Smooth muscle cell (in vitro differentiated cells): ENCODE measurements at regions not wholly inside any gene's neighbourhood (a gene's known extent, or its start where the extent isn't known, plus 50 kb on each side); places are given as distances from the start of the nearest gene placed in this dataset.

Experiments
- DNase-seq: peaks from one replicate; lab custom pipeline; 2025; ENCODE audit not compliant: unreplicated experiment; lab: John Stamatoyannopoulos, UW
- H2AFZ ChIP-seq: fragments of 200-600 bp; sonication (generic); 2 replicates; pipeline ENCODE4 v1.6.0; 2016; ENCODE audit warnings: antibody characterized with exemption, low read depth, mild to moderate bottlenecking
- H3F3A ChIP-seq: fragments of 200-600 bp; sonication (generic); 2 replicates; pipeline ENCODE4 v1.6.0; 2017; ENCODE audit warnings: antibody characterized with exemption, low read depth
- H3K27ac ChIP-seq: fragments of 200-600 bp; sonication (generic); 2 replicates; pipeline ENCODE4 v1.5.1; 2016; ENCODE audit warnings: low read depth, mild to moderate bottlenecking
- H3K27me3 ChIP-seq: fragments of 200-600 bp; sonication (generic); 2 replicates; pipeline ENCODE4 v1.6.1; 2016; ENCODE audit warnings: low read depth, mild to moderate bottlenecking
- H3K36me3 ChIP-seq: fragments of 200-600 bp; sonication (generic); 2 replicates; pipeline ENCODE4 v1.5.1; 2016; ENCODE audit warnings: low read depth
- H3K4me1 ChIP-seq: fragments of 200-600 bp; sonication (generic); 2 replicates; pipeline ENCODE4 v1.5.1; 2016; ENCODE audit warnings: low read depth
- H3K4me2 ChIP-seq: fragments of 200-600 bp; sonication (generic); 2 replicates; pipeline ENCODE4 v1.6.0; 2016; ENCODE audit warnings: mild to moderate bottlenecking
- H3K4me3 ChIP-seq: fragments of 200-600 bp; sonication (generic); 2 replicates; pipeline ENCODE4 v1.5.1; 2016; ENCODE audit warnings: mild to moderate bottlenecking
- H3K79me2 ChIP-seq: fragments of 200-600 bp; sonication (generic); 2 replicates; pipeline ENCODE4 v1.6.0; 2016; ENCODE audit warnings: low read depth, mild to moderate bottlenecking
- H3K9ac ChIP-seq: fragments of 200-600 bp; sonication (generic); 2 replicates; pipeline ENCODE4 v1.6.0; 2016; ENCODE audit warnings: low read depth
- H3K9me3 ChIP-seq: fragments of 200-600 bp; sonication (generic); replicated peaks from 2 replicates; pipeline ENCODE4 v1.5.1; 2016; ENCODE audit warnings: low read depth
- H4K20me1 ChIP-seq: fragments of 200-600 bp; sonication (generic); 2 replicates; pipeline ENCODE4 v1.6.0; 2016; ENCODE audit warnings: low read depth
- WGBS: methylation state at CpG from one replicate; pipeline ENCODE4 v1.1.7; 2016; ENCODE audit warnings: low lambda C conversion rate; 5-methylcytosine and 5-hydroxymethylcytosine counted together
- TF ChIP-seq, protein P1 (sequence below): fragments of 200-600 bp; sonication (generic); IDR thresholded peaks from 2 replicates; pipeline ENCODE4 v1.5.1; 2017; ENCODE audit warnings: borderline replicate concordance, mild to moderate bottlenecking, antibody characterized with exemption; ENCODE audit not compliant: insufficient read depth, poor library complexity, severe bottlenecking

DNA sequence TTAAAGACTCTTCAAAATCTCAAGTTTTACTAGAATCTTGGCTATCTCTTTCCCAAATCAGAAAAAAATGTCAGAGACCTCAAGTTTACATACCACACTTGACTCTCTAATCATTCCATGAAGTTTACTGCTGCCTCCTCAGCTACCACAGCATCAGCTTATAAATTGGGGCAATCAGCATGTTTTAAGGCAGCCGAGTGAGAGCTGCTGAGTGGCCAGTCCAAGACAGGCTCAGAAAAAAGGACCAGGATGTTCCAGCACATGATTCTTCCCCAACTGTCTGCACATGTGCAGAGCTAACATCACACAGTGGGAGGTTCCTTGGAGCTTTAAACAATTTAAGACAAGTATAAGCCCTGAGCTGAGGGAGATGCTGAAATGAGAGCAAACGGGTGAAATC is 140.6 kb upstream of the NUDT7 start:
- Histone ChIP-seq H3K9me3 (no peaks in the 10 kb centered on the region), H4K20me1 (no peaks in the 10 kb centered on the region), H3K9ac (no peak overlapping the region), H3F3A (no peaks in the 10 kb centered on the region), H3K27ac (no peak overlapping the region), H3K36me3 (no peaks in the 10 kb centered on the region), H3K4me3 (no peak overlapping the region), H3K27me3 (no peaks in the 10 kb centered on the region), H3K4me1 (no peaks in the 10 kb centered on the region), H2AFZ (no peak overlapping the region), H3K79me2 (no peaks in the 10 kb centered on the region), H3K4me2 (no peak overlapping the region)
- 19% methylated on average over 2 of the region's 2 CpGs for WGBS
- no peak for DNase-seq
- TF ChIP-seq, protein P1, sequence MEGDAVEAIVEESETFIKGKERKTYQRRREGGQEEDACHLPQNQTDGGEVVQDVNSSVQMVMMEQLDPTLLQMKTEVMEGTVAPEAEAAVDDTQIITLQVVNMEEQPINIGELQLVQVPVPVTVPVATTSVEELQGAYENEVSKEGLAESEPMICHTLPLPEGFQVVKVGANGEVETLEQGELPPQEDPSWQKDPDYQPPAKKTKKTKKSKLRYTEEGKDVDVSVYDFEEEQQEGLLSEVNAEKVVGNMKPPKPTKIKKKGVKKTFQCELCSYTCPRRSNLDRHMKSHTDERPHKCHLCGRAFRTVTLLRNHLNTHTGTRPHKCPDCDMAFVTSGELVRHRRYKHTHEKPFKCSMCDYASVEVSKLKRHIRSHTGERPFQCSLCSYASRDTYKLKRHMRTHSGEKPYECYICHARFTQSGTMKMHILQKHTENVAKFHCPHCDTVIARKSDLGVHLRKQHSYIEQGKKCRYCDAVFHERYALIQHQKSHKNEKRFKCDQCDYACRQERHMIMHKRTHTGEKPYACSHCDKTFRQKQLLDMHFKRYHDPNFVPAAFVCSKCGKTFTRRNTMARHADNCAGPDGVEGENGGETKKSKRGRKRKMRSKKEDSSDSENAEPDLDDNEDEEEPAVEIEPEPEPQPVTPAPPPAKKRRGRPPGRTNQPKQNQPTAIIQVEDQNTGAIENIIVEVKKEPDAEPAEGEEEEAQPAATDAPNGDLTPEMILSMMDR, result no peak

DNA sequence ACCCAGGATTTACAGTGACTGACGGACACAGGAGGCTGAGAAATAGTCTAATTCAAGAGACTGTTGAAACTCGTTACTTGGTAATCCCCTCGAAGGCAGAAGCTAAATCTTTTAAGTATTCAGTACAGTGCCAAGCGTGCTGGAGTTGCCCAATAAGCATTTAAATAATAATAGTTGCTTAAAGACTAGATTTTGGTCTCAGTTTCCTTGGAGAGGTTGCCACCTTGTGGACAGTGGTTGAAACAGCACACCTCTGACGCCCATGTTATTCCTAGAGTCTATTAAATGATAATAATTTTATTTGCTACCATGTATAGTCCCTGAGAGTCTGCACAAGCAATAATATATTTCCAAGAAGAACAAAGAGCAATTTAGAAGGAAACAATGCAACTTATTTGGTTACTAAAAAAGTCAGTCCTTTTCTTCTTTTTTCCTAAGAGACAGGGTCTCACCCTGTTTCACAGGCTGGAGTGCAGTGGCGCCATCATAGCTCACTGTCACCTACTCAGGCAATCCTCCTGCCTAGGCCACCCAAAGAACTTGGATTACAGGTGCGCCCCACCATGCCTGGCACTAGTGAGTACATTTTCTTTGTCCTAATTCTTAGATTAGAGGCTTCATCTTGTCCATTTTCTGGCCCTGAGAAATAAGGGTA is 138.0 kb upstream of the NUDT7 start:
- 39% methylated on average over 7 of the region's 7 CpGs for WGBS
- Histone ChIP-seq H3K27ac (no peak overlapping the region), H3K4me2 (no peak overlapping the region), H4K20me1 (no peaks in the 10 kb centered on the region), H3K79me2 (no peaks in the 10 kb centered on the region), H3F3A (no peaks in the 10 kb centered on the region), H3K9me3 (no peaks in the 10 kb centered on the region), H3K27me3 (no peaks in the 10 kb centered on the region), H3K36me3 (no peaks in the 10 kb centered on the region), H3K9ac (no peak overlapping the region), H2AFZ (no peak overlapping the region), H3K4me3 (no peak overlapping the region), H3K4me1 (no peaks in the 10 kb centered on the region)
- TF ChIP-seq, protein P1, result peak; percentile 91
- no peak for DNase-seq

DNA sequence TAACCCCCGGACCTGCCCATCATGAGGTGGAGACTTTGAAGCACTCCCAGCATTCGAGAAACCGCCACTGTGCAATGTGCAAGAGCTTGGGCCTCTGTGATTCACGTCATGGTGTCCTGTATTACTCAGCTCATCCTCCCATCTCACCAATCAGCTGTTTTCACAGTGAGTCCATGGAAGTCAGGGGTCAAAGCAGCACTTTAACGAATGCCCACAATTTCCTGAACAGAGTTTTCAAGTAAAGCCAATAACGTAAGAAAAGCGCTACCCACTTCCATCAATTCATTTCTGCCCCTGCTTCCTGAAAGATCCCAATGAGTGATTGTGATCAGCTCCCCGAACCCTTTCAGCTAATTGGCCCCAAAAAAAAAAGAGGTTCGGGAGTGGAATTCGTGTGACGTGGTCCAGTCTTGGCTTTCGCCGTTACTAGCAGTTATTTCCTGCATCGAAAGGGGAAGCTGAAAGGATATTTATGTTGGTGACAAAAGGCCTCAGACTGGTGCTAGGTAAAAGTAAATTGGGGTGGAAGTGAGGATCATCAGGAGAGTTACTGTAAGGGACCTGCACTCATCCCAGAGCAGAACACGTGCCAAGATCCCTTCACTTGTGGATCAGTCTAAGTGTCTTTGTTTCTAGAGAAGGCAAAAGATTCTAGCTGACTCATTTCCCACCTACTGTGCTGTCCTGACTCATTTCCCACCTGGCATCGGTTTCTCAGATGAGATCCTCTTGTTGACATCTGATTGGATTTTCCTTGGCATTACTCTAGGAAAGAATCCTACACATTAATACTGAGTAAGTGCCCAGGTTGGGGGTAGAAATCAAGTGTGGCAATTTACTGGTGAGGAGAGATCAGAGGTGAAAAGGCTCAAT is 136.7 kb upstream of the NUDT7 start:
- Histone ChIP-seq H3K4me1 (no peaks in the 10 kb centered on the region), H3K9ac (no peak overlapping the region), H3K27ac (no peak overlapping the region), H3K4me2 (no peak overlapping the region), H3K27me3 (no peaks in the 10 kb centered on the region), H4K20me1 (no peaks in the 10 kb centered on the region), H3K4me3 (no peak overlapping the region), H3F3A (no peaks in the 10 kb centered on the region), H2AFZ (no peak overlapping the region), H3K9me3 (no peaks in the 10 kb centered on the region), H3K36me3 (no peaks in the 10 kb centered on the region), H3K79me2 (no peaks in the 10 kb centered on the region)
- TF ChIP-seq, protein P1, result no peak
- DNase-seq, result no peak
- WGBS, result 83% methylated on average over 16 of the region's 16 CpGs
